Astrocyte (in vitro differentiated cells and primary cell): ENCODE measurements at regions not wholly inside any gene's neighbourhood (a gene's known extent, or its start where the extent isn't known, plus 50 kb on each side); places are given as distances from the start of the nearest gene placed in this dataset.

Experiments
- CTCF ChIP-seq: IDR thresholded peaks from 2 replicates; pipeline ENCODE4 v1.5.1; 2011; ENCODE audit warnings: low read depth, mild to moderate bottlenecking, inconsistent platforms, low read length, moderate library complexity; ENCODE audit not compliant: insufficient read depth
- EZH2 ChIP-seq: IDR thresholded peaks from 2 replicates; pipeline ENCODE4 v1.6.1; 2012; ENCODE audit warnings: mild to moderate bottlenecking, low read length, inconsistent platforms; ENCODE audit not compliant: insufficient read depth

- TF ChIP-seq CTCF (no peak), EZH2 (no peak)
These were observed 133.9 kb upstream of the ZXDA start for GRCh38 chrX:58044130-58044529.
